Endothelial cell (in vitro differentiated cells): ENCODE measurements at regions not wholly inside any gene's neighbourhood (a gene's known extent, or its start where the extent isn't known, plus 50 kb on each side); places are given as distances from the start of the nearest gene placed in this dataset.

Experiments
- DNase-seq: peaks from one replicate; pipeline ENCODE4 v3.0.0; 2021; ENCODE audit warnings: low spot score
- H3K27ac Mint-ChIP-seq: one replicate; pipeline ENCODE4 v1.8.0; 2021; ENCODE audit warnings: mixed read lengths, inconsistent platforms; ENCODE audit not compliant: unreplicated experiment
- H3K27me3 Mint-ChIP-seq: one replicate; pipeline ENCODE4 v1.8.0; 2021; ENCODE audit warnings: mild to moderate bottlenecking, moderate library complexity, mixed read lengths, inconsistent platforms; ENCODE audit not compliant: unreplicated experiment
- H3K36me3 Mint-ChIP-seq: one replicate; pipeline ENCODE4 v1.8.0; 2021; ENCODE audit warnings: mild to moderate bottlenecking, low read depth, mixed read lengths, inconsistent platforms; ENCODE audit not compliant: unreplicated experiment
- H3K4me1 Mint-ChIP-seq: one replicate; pipeline ENCODE4 v1.8.0; 2021; ENCODE audit warnings: mild to moderate bottlenecking, mixed read lengths, inconsistent platforms; ENCODE audit not compliant: unreplicated experiment
- H3K4me3 Mint-ChIP-seq: one replicate; pipeline ENCODE4 v1.8.0; 2021; ENCODE audit warnings: mild to moderate bottlenecking, mixed read lengths, inconsistent platforms; ENCODE audit not compliant: unreplicated experiment
- H3K9me3 Mint-ChIP-seq: one replicate; pipeline ENCODE4 v1.8.0; 2021; ENCODE audit warnings: mixed read lengths, inconsistent platforms; ENCODE audit not compliant: unreplicated experiment
- TF ChIP-seq, protein P1 (sequence below): fragments of 200-600 bp; sonication (generic); IDR thresholded peaks from one replicate; pipeline ENCODE4 v1.5.0; 2021; ENCODE audit warnings: antibody characterized with exemption; ENCODE audit not compliant: unreplicated experiment

DNA sequence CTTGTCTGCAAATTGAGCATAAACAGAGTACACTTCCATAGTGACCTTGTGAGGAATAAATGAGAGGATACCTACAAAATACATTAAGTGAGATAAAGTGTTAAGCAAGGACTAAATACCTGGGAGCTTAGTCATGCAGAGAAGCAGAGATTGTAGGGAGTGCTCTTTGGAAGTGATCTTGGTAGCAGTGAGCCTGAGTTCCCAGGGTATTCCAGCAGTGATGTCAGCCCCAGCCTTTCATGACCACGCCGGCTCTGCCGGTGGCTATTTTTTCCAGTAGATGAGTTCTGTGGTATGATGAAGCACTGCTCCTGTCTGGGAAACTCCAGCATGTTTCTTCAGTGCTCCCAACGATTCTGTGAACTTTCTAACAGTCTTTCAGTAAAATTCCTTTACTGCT is 391.5 kb upstream of the IGFBP7 start:
- no peak for DNase-seq
- TF ChIP-seq, protein P1, sequence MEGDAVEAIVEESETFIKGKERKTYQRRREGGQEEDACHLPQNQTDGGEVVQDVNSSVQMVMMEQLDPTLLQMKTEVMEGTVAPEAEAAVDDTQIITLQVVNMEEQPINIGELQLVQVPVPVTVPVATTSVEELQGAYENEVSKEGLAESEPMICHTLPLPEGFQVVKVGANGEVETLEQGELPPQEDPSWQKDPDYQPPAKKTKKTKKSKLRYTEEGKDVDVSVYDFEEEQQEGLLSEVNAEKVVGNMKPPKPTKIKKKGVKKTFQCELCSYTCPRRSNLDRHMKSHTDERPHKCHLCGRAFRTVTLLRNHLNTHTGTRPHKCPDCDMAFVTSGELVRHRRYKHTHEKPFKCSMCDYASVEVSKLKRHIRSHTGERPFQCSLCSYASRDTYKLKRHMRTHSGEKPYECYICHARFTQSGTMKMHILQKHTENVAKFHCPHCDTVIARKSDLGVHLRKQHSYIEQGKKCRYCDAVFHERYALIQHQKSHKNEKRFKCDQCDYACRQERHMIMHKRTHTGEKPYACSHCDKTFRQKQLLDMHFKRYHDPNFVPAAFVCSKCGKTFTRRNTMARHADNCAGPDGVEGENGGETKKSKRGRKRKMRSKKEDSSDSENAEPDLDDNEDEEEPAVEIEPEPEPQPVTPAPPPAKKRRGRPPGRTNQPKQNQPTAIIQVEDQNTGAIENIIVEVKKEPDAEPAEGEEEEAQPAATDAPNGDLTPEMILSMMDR, result no peak
- Mint-ChIP-seq H3K27ac (no peak overlapping the region), H3K27me3 (no peaks in the 10 kb centered on the region), H3K36me3 (no peaks in the 10 kb centered on the region), H3K4me1 (no peaks in the 10 kb centered on the region), H3K4me3 (no peak overlapping the region), H3K9me3 (no peaks in the 10 kb centered on the region)

GRCh38 chr4:57499786-57500185 is 389.6 kb upstream of the IGFBP7 start:
- H3K27ac Mint-ChIP-seq, result no peak overlapping the region

DNA sequence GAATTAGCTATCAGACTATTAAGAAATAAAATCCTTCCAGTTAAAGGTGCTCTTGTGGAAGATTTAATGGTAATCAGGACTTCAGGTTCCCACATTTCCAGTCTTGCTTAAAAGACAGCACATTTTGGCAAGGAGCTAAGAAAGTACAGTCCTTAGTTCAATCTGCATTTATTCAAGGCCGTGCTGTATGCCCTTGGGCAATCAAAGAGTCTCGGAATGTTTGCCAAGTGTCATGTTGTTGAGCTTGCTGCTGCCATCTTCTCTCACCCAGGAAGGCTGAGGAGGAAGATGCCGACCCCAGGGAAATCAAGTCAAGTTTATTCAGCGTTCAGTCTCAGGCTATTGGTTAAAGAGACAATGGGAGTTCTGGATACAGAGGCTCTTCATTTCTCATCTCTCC is 388.1 kb upstream of the IGFBP7 start:
- no peak overlapping the region for H3K27ac Mint-ChIP-seq
- H3K27me3 Mint-ChIP-seq, result no peaks in the 10 kb centered on the region
- DNase-seq, result no peak
- no peaks in the 10 kb centered on the region for H3K9me3 Mint-ChIP-seq
- H3K4me1 Mint-ChIP-seq, result peaks cover 6% of the 10 kb centered on the region
- H3K36me3 Mint-ChIP-seq, result no peaks in the 10 kb centered on the region
- H3K4me3 Mint-ChIP-seq, result no peak overlapping the region
- TF ChIP-seq, protein P1, result no peak

More at GRCh38 chr4:57499786-57500185, 389.6 kb upstream of the IGFBP7 start:
- Mint-ChIP-seq H3K27me3 (no peaks in the 10 kb centered on the region), H3K4me3 (no peak overlapping the region), H3K36me3 (no peaks in the 10 kb centered on the region), H3K9me3 (no peaks in the 10 kb centered on the region), H3K4me1 (peaks cover 4% of the 10 kb centered on the region)
- TF ChIP-seq, protein P1, result no peak
- no peak for DNase-seq

- no peak overlapping the region for H3K27ac Mint-ChIP-seq
- no peaks in the 10 kb centered on the region for H3K9me3 Mint-ChIP-seq
- TF ChIP-seq, protein P1, result no peak
- H3K27me3 Mint-ChIP-seq, result no peaks in the 10 kb centered on the region
- H3K4me3 Mint-ChIP-seq, result no peak overlapping the region
- no peaks in the 10 kb centered on the region for H3K36me3 Mint-ChIP-seq
- DNase-seq, result no peak
- H3K4me1 Mint-ChIP-seq, result peaks cover 6% of the 10 kb centered on the region
Measured at GRCh38 chr4:57496697-57497471, 386.7 kb upstream of the IGFBP7 start.

DNA sequence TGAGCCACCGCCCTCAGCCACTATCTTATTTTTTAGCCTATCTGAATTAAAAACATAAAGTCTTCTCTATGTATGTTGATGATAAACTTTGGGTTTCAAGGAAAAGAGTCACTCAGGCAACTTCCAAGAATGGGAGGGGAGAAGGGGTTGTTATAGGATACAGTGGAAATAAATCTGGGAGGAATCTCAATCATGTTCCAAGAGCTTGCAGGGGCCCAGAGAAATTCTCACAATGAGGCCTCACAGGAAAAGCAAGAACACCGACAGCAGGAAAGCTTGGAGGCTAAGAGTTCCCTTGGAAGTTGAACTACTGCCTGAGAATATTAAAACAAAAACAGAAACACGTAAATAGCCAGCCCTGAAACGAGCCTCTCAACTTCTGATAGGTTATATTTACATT is 384.6 kb upstream of the IGFBP7 start:
- no peak for DNase-seq
- TF ChIP-seq, protein P1, result no peak
- no peaks in the 10 kb centered on the region for H3K9me3 Mint-ChIP-seq
- H3K27me3 Mint-ChIP-seq, result no peaks in the 10 kb centered on the region
- no peaks in the 10 kb centered on the region for H3K36me3 Mint-ChIP-seq
- no peak overlapping the region for H3K27ac Mint-ChIP-seq
- H3K4me1 Mint-ChIP-seq, result peaks cover 6% of the 10 kb centered on the region
- no peak overlapping the region for H3K4me3 Mint-ChIP-seq
